ENCODE measurements at regions not wholly inside any gene's neighbourhood (a gene's known extent, or its start where the extent isn't known, plus 50 kb on each side); places are given as distances from the start of the nearest gene placed in this dataset.

DNA sequence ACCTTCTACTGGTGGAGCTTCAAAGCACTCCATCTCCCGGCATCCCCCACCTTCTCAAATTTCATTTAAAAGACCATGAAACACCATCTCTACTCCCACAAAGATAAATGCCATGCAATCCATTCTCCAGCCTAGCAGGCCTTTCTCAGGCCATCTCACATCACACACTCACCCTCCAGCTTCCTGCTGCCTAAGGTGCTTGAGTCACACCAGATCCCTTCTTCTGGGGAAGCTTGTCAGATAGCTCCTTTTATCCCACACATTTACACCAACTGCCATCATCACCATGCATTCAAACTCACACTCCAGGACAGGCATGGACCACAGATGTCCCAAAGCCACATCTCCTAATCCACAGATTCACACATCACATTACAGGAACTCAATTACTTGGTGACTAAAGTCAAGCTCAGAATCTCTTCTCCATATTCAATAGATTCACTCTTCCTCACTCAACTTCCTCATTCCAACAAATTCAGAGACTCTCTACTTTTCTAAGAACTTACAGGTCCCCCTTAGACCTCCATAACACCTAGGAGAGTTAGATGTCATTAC is 292.5 kb downstream of the TNS1 start:
- TF ChIP-seq CTCF (IDR thresholded peaks at IDR 0.05) (no peak), EZH2 (IDR thresholded peaks at IDR 0.05; ENCODE audit: borderline replicate concordance, insufficient read depth, low read depth, low read length, poor library complexity, severe bottlenecking) (no peak)
